Left ventricle myocardium inferior (tissue), 1 donor: ENCODE measurements at regions not wholly inside any gene's neighbourhood (a gene's known extent, or its start where the extent isn't known, plus 50 kb on each side); places are given as distances from the start of the nearest gene placed in this dataset.

Experiments used
- DNase-seq: peaks from one replicate; pipeline ENCODE4 v3.0.0-alpha.2; 2020
- H3K27ac ChIP-seq: fragments of 200-600 bp; replicated peaks from 2 replicates; pipeline ENCODE4 v1.8.0; 2021
- H3K27me3 ChIP-seq: fragments of 200-600 bp; 2 replicates; pipeline ENCODE4 v1.8.0; 2021; ENCODE audit warnings: low read depth
- H3K36me3 ChIP-seq: fragments of 200-600 bp; 2 replicates; pipeline ENCODE4 v1.8.0; 2021
- H3K4me1 ChIP-seq: fragments of 200-600 bp; 2 replicates; pipeline ENCODE4 v1.8.0; 2021
- H3K4me3 ChIP-seq: fragments of 200-600 bp; 2 replicates; pipeline ENCODE4 v1.8.0; 2021; ENCODE audit warnings: mild to moderate bottlenecking, moderate library complexity
- H3K9me3 ChIP-seq: fragments of 200-600 bp; replicated peaks from 2 replicates; pipeline ENCODE4 v1.8.0; 2021
- CTCF ChIP-seq: fragments of 200-600 bp; IDR thresholded peaks from 2 replicates; pipeline ENCODE4 v1.8.0; 2021; ENCODE audit warnings: antibody characterized with exemption, mild to moderate bottlenecking, borderline replicate concordance
- intact Hi-C: fragments of 100-400 bp; cut with micrococcal nuclease; formaldehyde crosslinking; loops from one replicate; pipeline ENCODE4 v1.11.0; 2022
- donor health status: DM: no; HTN: yes; CAD: no; lungs with severe emphysema.

GRCh38 chr22:47281126-47282106 lies 519.0 kb downstream of the TBC1D22A start:
- intact Hi-C loops = no loop called here
- no peak overlapping the region for H3K4me3 ChIP-seq
- no peaks in the 10 kb centered on the region for H3K36me3 ChIP-seq
- peaks cover 96% of the 10 kb centered on the region for H3K27me3 ChIP-seq
- no peak for DNase-seq
- H3K4me1 ChIP-seq = no peaks in the 10 kb centered on the region
- no peak for TF ChIP-seq CTCF
- H3K9me3 ChIP-seq = no peaks in the 10 kb centered on the region
- H3K27ac ChIP-seq = no peak overlapping the region

DNA sequence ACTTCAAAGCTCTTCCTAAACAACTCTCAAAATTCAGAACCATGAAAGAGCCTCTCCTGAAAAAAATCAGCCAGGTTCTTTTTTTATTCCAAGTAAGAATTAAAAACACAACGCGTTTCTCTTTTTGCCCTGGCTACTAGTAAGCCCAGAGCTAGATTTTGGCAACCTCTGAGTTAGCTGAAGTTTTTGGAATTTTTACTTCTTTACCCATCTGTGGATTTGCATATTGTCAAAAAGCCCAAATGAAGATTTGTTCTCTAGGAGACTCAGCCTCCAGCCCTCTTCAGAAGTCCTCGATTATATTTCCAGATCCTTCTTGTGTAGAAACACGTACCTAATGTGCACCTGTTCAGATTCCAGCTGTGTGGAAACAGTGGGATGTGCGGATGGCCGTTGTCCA lies 517.9 kb downstream of the TBC1D22A start:
- Histone ChIP-seq H3K4me1 (no peaks in the 10 kb centered on the region), H3K4me3 (no peak overlapping the region), H3K9me3 (no peaks in the 10 kb centered on the region), H3K36me3 (no peaks in the 10 kb centered on the region), H3K27me3 (peaks cover 96% of the 10 kb centered on the region), H3K27ac (no peak overlapping the region)
- DNase-seq = no peak
- intact Hi-C loops = no loop called here
- TF ChIP-seq CTCF = no peak

- Histone ChIP-seq H3K4me3 (no peak overlapping the region), H3K27ac (no peak overlapping the region), H3K27me3 (peaks cover 98% of the 10 kb centered on the region), H3K9me3 (no peaks in the 10 kb centered on the region), H3K4me1 (no peaks in the 10 kb centered on the region), H3K36me3 (no peaks in the 10 kb centered on the region)
- no peak for DNase-seq
- no peak for TF ChIP-seq CTCF
- intact Hi-C loops = no loop called here
Observed at GRCh38 chr22:47279746-47280145, 517.3 kb downstream of the TBC1D22A start.

- intact Hi-C loops = no loop called here
- Histone ChIP-seq H3K4me1 (no peaks in the 10 kb centered on the region), H3K9me3 (no peaks in the 10 kb centered on the region), H3K27ac (no peak overlapping the region), H3K4me3 (no peak overlapping the region), H3K36me3 (no peaks in the 10 kb centered on the region), H3K27me3 (peaks cover 97% of the 10 kb centered on the region)
- no peak for TF ChIP-seq CTCF
- DNase-seq = no peak
Observed at GRCh38 chr22:47279337-47279736, 516.9 kb downstream of the TBC1D22A start.

- Histone ChIP-seq H3K4me3 (no peak overlapping the region), H3K4me1 (no peaks in the 10 kb centered on the region), H3K9me3 (no peaks in the 10 kb centered on the region), H3K36me3 (no peaks in the 10 kb centered on the region), H3K27ac (no peak overlapping the region), H3K27me3 (peaks cover 97% of the 10 kb centered on the region)
- intact Hi-C loops = no loop called here
- no peak for TF ChIP-seq CTCF
- DNase-seq = no peak
Observed at GRCh38 chr22:47278655-47279054, 516.2 kb downstream of the TBC1D22A start.
